ENCODE measurements at regions not wholly inside any gene's neighbourhood (a gene's known extent, or its start where the extent isn't known, plus 50 kb on each side); places are given as distances from the start of the nearest gene placed in this dataset.

DNA sequence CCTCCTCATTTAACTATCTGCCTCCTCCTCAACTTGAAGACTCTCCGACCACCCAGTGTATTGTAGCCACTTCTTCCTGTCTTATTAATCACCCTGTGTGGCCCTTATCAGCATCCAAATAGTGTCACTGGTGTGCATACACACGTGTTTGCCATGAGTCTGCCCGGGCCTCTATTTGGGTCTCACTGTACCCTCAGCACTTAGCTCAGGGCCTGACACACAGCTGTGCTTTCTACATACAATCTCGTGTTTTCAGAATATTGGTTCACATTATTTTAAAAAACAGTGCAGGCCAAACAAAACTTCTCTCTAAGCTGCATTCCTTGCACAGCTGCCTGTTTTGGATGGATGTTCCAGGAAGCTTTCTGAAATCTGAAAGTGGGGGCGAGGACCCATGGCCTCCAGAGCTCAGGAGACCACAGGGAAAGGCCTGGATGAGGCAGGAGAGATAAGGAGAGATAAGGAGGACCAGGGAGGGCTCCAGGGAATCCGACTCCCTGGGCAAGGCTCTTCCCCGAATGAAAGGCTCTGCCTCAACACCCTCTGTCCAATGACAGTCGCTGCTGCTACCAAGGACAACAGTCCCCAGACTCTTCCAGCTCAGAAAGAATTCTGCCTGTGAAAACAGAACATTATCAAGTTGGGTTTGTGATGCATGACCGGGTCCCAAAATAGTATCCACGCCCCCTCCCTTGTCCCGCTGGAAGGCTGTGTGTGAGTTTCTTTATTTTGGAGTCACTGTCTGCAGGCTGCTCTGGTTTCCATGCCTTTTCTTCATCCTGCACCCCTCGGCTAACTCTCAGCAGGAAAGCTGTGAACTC is 255.6 kb downstream of the NSG2 start:
- Histone ChIP-seq H3K36me3 (replicated peaks) (no peaks in the 10 kb centered on the region), H3K4me3 (ENCODE audit: low read depth, low read length) (no peak overlapping the region), H3K27me3 (replicated peaks) (no peaks in the 10 kb centered on the region), H3K27ac (no peak overlapping the region)
- TF ChIP-seq, protein P1, sequence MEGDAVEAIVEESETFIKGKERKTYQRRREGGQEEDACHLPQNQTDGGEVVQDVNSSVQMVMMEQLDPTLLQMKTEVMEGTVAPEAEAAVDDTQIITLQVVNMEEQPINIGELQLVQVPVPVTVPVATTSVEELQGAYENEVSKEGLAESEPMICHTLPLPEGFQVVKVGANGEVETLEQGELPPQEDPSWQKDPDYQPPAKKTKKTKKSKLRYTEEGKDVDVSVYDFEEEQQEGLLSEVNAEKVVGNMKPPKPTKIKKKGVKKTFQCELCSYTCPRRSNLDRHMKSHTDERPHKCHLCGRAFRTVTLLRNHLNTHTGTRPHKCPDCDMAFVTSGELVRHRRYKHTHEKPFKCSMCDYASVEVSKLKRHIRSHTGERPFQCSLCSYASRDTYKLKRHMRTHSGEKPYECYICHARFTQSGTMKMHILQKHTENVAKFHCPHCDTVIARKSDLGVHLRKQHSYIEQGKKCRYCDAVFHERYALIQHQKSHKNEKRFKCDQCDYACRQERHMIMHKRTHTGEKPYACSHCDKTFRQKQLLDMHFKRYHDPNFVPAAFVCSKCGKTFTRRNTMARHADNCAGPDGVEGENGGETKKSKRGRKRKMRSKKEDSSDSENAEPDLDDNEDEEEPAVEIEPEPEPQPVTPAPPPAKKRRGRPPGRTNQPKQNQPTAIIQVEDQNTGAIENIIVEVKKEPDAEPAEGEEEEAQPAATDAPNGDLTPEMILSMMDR (IDR thresholded peaks at IDR 0.05; ENCODE audit: low read depth, low read length, missing control alignments) = no peak
- in situ Hi-C loops (cut with HindIII; ENCODE audit: low pct_ligation_motif_present, low sequenced_read_pairs) = no loop called here
- no peak for DNase-seq

- Histone ChIP-seq H3K27ac (no peak overlapping the region), H3K27me3 (replicated peaks) (no peaks in the 10 kb centered on the region), H3K36me3 (replicated peaks) (no peaks in the 10 kb centered on the region), H3K4me3 (ENCODE audit: low read depth, low read length) (no peak overlapping the region)
- TF ChIP-seq, protein P1 (IDR thresholded peaks at IDR 0.05; ENCODE audit: low read depth, low read length, missing control alignments) = no peak
- no peak for DNase-seq
- in situ Hi-C loops (cut with HindIII; ENCODE audit: low pct_ligation_motif_present, low sequenced_read_pairs) = no loop called here
These were observed 256.5 kb downstream of the NSG2 start for GRCh38 chr5:174301848-174302625.

GRCh38 chr5:174303035-174303434 is 257.5 kb downstream of the NSG2 start:
- TF ChIP-seq, protein P1 (IDR thresholded peaks at IDR 0.05; ENCODE audit: low read depth, low read length, missing control alignments) = no peak
- Histone ChIP-seq H3K27me3 (replicated peaks) (no peaks in the 10 kb centered on the region), H3K4me3 (ENCODE audit: low read depth, low read length) (no peak overlapping the region), H3K36me3 (replicated peaks) (no peaks in the 10 kb centered on the region), H3K27ac (no peak overlapping the region)
- in situ Hi-C loops (cut with HindIII; ENCODE audit: low pct_ligation_motif_present, low sequenced_read_pairs) = no loop called here
- DNase-seq = no peak

- TF ChIP-seq, protein P1 (IDR thresholded peaks at IDR 0.05; ENCODE audit: low read depth, low read length, missing control alignments) = no peak
- Histone ChIP-seq H3K36me3 (replicated peaks) (no peaks in the 10 kb centered on the region), H3K4me3 (ENCODE audit: low read depth, low read length) (no peak overlapping the region), H3K27ac (no peak overlapping the region), H3K27me3 (replicated peaks) (no peaks in the 10 kb centered on the region)
- no peak for DNase-seq
- in situ Hi-C loops (cut with HindIII; ENCODE audit: low pct_ligation_motif_present, low sequenced_read_pairs) = no loop called here
These were observed 258.0 kb downstream of the NSG2 start for GRCh38 chr5:174303437-174304045.

DNA sequence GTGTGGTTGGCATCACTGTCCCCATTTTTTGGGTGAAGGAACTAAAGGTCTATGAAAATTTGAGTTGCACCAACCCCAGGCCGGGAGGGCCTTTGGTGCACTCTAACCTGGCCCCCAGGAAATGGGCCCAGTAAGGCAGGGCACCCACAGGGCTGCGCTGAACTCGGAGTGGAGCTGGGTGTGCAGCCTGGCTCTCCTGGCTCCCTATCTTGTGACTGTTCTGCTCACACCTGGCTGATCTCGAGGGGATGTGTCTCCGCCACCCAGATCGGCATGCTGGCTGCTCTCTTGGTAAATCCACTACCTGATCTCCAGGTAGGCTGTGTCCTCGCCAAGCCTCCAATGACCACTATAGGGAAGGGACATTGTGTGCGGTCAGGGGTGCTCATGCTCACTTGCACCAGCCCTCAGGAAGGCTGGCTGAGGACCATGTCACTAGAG is 259.8 kb downstream of the NSG2 start:
- TF ChIP-seq, protein P1 (IDR thresholded peaks at IDR 0.05; ENCODE audit: low read depth, low read length, missing control alignments) = no peak
- DNase-seq = no peak
- no peaks in the 10 kb centered on the region for H3K36me3 ChIP-seq (replicated peaks)
- in situ Hi-C loops (cut with HindIII; ENCODE audit: low pct_ligation_motif_present, low sequenced_read_pairs) = no loop called here
- H3K4me3 ChIP-seq (ENCODE audit: low read depth, low read length) = no peak overlapping the region
- no peaks in the 10 kb centered on the region for H3K27me3 ChIP-seq (replicated peaks)
- H3K27ac ChIP-seq = no peak overlapping the region

All from brain microvascular endothelial cell (primary cell).